ENCODE measurements at regions not wholly inside any gene's neighbourhood (a gene's known extent, or its start where the extent isn't known, plus 50 kb on each side); places are given as distances from the start of the nearest gene placed in this dataset.

GRCh38 chr15:69548395-69549180 lies 96.0 kb downstream of the RPLP1 start:
- TF ChIP-seq EZH2 (IDR thresholded peaks at IDR 0.05; ENCODE audit: borderline replicate concordance, low read depth, low read length, severe bottlenecking), result no peak
- TF ChIP-seq CTCF (IDR thresholded peaks at IDR 0.05; ENCODE audit: borderline replicate concordance, extremely low read depth, low read length, poor library complexity, severe bottlenecking), result no peak
